D721Med (cell line): ENCODE measurements at regions not wholly inside any gene's neighbourhood (a gene's known extent, or its start where the extent isn't known, plus 50 kb on each side); places are given as distances from the start of the nearest gene placed in this dataset.
A peak's percentile ranks its signal among the peaks of the same experiment; 100 is the strongest.

Source experiments
- DNase-seq: peaks from one replicate; pipeline ENCODE4 v3.0.0; 2011; ENCODE audit warnings: low spot score; ENCODE audit not compliant: insufficient read length
- FAIRE-seq: peaks from 2 replicates; lab custom pipeline; 2011; peaks lifted over from hg19 to GRCh38; lab: Jason Lieb, UNC
- CTCF ChIP-seq: IDR thresholded peaks from 2 replicates; pipeline ENCODE4 v1.5.1; 2012; ENCODE audit warnings: mild to moderate bottlenecking, control low read depth; ENCODE audit not compliant: insufficient read depth; ENCODE audit errors: missing control alignments

DNA sequence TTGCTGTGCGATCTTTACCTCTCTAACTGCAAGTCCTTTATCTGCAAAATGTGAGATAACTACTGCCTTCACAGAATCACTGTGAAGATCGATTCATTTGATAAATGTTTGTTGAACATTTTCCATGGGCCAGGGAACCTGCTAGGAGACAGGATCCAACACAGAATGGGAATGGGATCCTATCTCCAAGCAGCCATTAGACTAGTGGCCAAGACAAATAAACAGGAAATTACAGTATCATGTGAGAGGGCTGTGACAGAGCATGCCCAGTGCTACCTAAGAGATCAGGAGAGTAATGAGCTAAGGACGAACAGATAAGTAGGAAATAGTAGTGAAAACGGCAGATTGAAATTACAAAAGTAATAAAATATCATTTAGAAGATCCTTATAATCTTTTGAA lies 105.7 kb downstream of the GRIN2B start:
- no peak for TF ChIP-seq CTCF
- FAIRE-seq (no peak), DNase-seq (no peak)

GRCh38 chr12:13870255-13870654 lies 111.1 kb downstream of the GRIN2B start:
- FAIRE-seq (no peak), DNase-seq (no peak)
- no peak for TF ChIP-seq CTCF

DNA sequence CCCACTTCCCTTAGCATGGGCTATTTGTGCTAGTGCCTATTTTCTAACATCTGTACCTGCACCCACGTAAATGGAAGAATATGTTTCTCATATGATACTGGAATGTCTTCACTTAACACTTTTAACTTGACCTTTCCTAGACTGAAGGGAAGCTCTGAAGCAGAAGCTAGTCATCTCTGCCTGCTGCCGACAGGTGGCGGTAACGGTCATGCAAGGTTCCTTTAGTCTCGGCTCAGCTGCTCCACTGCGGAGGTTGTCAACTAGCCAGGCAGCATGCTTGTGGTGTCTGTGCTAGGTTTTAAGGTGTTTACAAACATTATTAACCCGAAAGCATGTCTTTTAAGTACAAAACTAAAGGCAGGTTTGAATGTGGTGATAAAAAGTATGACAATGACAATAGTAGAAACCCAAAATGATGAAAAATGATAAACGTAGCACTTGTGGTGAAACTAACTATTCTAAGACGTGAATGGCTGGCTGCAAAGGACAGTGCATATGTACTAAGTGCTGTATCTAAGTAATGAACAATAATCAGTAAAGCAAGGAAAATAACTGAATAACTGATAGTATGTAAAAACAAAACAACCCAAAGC lies 117.2 kb downstream of the GRIN2B start:
- FAIRE-seq (peak; percentile 79), DNase-seq (peak; percentile 36)
- TF ChIP-seq CTCF = peak; percentile 86

DNA sequence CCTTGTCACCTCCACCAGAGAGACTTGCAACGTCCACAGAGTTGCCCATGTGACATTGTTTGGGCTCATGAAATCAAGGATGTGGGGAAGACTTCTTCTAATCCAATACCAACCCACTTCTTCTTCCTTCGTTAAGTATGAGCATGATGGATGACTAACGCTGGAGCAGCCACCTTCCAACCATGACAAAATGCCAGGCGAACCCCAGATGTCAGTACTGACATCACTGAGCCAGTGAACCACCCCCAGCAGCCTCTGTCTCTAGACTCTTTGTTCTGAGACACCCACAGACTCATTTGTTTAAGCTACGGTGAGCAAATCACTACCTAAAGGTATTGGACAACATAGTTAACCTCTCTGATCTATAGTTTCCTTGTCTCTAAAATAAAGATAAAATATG lies 123.7 kb downstream of the GRIN2B start:
- FAIRE-seq (no peak), DNase-seq (no peak)
- no peak for TF ChIP-seq CTCF

DNA sequence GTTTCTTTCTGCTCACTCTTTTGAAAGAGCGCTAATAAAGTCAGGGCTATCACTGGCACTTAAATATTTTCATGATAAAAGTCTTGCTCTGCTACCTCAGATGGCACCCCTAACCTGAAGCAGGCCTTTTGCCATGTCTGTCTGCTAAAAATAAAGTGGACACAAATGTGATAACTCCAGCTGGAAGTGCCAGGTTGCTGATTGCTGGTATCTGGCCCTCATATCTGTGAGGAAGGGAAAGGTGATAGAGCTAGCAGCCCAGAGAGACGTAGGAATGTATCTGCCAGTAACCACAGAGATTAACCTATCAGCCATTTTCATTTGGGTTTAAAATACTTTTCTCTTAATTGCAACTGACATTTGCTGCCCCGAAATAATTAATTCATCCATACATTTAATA lies 127.9 kb downstream of the GRIN2B start:
- FAIRE-seq (no peak), DNase-seq (no peak)
- no peak for TF ChIP-seq CTCF

DNA sequence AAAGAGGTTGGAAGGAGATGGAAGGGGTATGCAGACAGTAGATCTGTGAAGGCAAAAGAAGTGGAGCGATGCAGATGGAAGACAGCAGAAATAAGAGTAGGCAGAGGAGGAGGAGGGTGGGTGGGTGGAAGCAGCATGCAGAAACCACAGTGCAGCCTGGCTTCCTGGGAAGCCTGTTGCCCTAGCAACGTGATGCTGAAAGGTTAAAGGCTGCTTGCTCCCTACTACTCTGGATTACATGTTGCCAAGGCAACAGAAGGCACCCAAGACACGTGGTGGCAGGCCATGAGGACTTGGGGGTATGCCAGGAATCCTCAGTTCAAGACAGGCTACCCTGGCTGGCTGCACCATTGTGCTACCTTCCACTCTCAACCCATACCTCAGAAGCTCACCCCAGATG lies 129.6 kb downstream of the GRIN2B start:
- TF ChIP-seq CTCF = no peak
- no peak for FAIRE-seq
- DNase-seq = no peak

- no peak for TF ChIP-seq CTCF
- no peak for DNase-seq
- no peak for FAIRE-seq
Measured at GRCh38 chr12:13849456-13849855, 131.9 kb downstream of the GRIN2B start.
